ENCODE measurements at regions not wholly inside any gene's neighbourhood (a gene's known extent, or its start where the extent isn't known, plus 50 kb on each side); places are given as distances from the start of the nearest gene placed in this dataset.

GRCh38 chr9:1261266-1261665 is 211.1 kb downstream of the DMRT2 start:
- no peak for DNase-seq (ENCODE audit: low read depth in 4 of 4, low spot score in 2 of 4)

DNA sequence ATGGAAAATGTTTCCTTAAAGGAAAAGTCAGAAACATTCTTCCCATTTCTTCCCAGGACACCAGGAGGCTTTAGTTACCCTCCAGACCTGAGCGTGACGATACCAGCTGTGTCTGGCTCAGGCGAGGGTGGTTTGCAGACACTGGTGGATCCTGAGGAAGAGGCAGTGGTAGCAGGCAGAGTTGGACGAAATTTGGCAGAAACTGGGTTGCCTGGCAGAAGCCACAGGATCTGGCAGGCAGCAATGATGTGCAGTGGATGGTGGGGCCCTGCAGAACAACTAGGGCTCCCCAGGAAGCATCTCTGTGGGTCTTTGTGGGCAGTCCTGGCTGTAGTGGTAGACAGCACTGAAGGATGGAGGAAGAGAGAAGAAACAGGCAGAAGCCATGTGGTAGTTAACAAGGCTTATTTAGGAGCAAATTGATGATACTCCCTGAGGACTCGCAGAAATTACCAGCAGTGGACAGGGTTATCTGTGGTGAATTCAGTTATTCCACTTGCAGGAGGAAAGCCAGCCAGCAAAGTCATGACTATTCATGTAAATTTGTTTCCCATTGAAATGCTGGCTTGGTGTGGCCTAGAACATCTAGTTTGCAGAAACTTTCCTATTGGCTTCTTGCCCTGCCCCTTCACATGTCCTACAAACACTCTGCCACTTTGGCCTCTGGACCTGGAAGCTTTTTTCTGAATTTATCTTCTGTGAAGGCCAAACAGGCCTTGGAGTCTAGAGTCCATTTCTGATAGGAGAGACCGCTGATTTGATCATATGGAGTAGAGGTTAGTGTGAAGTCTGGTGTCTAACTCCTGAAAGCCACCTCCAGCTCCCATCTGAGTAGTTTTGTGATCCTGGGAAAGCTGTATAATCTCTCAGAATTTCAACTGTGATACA is 212.0 kb downstream of the DMRT2 start:
- no peak for DNase-seq (ENCODE audit: low read depth in 4 of 4, low spot score in 2 of 4)

DNA sequence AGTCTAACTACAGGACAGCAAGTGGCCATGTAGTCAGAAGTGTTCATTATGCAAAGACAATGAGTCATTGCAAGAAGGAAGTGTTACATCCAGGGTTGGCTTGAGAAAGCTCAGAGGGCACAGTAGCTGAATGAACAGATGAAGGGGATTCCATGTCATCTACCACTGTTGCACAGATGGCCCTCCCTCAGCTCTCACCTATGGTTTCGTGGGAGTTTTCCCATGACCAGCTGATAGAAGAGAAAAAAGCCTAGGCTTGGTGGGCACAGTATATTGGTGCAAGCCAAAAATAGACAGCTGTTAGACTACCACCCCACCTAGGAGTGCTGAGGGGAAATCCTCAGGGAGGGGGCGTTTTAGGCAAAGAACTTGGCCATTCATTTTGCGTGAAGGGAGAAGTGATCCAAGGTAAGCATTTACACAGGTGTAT is 217.0 kb downstream of the DMRT2 start:
- no peak for DNase-seq (ENCODE audit: low read depth in 4 of 4, low spot score in 2 of 4)

GRCh38 chr9:1267581-1267980 is 217.4 kb downstream of the DMRT2 start:
- no peak for DNase-seq (ENCODE audit: low read depth in 4 of 4, low spot score in 2 of 4)

DNA sequence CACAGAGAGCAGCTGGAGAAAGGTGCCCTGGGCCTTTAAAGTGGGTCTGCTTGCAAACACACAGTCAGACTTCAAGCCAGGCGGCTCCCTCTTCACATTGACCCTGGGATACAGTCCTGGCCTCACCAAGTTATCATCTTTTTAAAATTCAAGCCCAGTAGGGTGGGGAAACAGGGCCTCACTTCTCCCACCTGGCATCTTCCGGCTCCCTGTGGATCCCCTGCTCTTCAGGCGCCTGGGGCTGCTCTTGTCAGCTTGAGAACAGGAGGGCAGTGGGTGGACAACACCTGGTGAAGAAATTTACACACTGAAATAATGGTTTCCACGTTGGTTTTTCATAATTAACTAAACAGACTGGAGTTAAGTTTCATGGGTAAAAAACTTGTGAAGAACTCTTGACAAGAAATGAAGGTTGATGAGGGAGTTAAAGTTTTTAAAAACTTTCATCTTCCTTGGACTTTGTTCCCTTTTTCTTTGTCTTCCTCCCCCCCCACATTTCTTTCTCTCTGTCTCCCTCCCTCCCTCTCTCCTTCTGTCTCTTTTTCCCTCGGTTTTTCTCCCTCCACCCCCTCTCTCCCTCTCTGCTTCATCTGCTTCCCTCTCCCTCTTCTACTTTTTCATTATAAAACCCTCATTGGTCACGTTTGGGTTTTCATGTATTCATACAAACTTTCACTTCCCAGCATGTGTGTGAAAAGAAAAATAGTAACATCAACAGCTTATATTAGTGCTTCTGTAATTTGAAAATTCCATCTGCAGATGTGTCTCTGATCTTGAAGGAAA is 219.6 kb downstream of the DMRT2 start:
- DNase-seq (ENCODE audit: low read depth in 4 of 4, low spot score in 2 of 4), result no peak

DNA sequence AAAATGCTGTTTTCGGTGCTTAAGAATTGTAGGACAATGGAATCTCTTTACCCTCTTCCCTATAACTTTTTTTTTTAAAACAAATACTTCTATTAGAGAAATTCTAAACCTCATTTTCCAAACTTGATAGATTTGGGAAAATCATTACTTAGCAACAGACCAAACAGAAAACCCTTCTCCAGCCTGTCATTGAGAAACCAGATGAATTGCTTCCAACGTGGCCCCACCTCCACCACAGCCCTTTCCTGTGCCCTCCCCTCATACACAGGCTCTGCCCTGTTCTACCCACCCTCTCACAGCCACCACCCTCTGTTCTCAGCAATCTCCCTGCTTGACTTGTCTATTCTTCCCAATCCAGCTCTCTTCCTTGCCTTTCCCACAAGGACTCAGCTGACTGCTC is 221.2 kb downstream of the DMRT2 start:
- no peak for DNase-seq (ENCODE audit: low read depth in 4 of 4, low spot score in 2 of 4)

- DNase-seq (ENCODE audit: low read depth in 4 of 4, low spot score in 2 of 4), result no peak
Measured at GRCh38 chr9:1271786-1272185, 221.6 kb downstream of the DMRT2 start.

DNA sequence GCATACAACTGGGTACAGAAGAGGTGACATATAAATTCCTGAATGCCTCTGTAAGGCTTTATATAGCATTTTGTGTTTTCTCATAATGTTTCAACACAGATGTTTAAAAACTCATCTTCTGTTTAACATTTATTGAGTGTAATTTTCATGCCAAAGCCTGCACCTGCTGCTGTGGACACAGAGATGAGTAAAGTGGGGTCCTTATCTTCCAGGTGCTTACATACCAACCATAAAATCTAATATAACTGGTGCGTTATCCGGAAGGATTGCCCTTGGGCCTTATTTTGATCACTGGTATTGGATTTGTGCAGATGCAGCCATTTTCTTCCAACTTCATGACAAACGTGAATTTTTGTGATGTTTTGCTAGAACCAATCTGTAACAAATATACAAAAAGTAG is 222.3 kb downstream of the DMRT2 start:
- no peak for DNase-seq (ENCODE audit: low read depth in 4 of 4, low spot score in 2 of 4)

DNA sequence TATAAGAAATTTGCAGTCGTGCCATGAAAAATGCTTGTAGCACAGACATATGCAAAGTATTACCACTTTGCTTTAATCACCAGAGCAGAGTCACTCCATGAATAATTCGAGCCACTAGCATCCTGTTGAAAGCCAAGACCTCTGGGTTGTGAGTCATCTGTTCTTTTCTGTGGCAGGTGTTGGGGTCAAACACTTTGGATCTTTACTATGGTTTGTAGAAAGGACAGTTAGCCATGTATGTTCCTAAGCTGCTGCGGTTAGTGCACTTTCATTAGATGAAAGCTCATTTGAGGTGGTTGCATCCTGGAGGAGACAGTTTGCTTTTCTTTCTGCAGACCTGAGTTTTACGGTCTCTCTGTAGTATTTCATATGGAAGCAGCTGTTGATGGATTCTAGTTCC is 223.7 kb downstream of the DMRT2 start:
- no peak for DNase-seq (ENCODE audit: low read depth in 4 of 4, low spot score in 2 of 4)

DNA sequence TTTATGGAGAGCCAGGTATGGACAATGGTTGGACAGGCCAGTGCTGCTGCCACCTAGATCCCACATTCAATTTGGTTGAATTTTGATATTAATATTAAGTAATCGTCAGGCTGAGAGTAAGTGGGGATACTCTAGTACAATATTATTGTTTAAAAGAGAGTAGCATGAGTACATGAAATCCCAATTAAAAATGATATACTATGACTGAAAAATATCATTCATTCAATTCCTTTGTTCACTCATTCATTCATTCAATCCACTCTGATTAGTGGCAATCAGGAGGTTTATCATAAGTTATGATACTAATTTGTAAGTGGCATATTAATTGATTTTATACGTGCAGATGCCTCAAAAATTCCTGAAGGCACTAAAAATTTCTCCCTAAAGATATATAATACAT is 224.2 kb downstream of the DMRT2 start:
- no peak for DNase-seq (ENCODE audit: low read depth in 4 of 4, low spot score in 2 of 4)

- DNase-seq (ENCODE audit: low read depth in 4 of 4, low spot score in 2 of 4), result no peak
Measured at GRCh38 chr9:1276474-1276873, 226.3 kb downstream of the DMRT2 start.

- DNase-seq (ENCODE audit: low read depth in 4 of 4, low spot score in 2 of 4), result no peak
Measured at GRCh38 chr9:1284727-1285126, 234.6 kb downstream of the DMRT2 start.

GRCh38 chr9:1285526-1285925 is 235.4 kb downstream of the DMRT2 start:
- DNase-seq (ENCODE audit: low read depth in 4 of 4, low spot score in 2 of 4), result no peak

DNA sequence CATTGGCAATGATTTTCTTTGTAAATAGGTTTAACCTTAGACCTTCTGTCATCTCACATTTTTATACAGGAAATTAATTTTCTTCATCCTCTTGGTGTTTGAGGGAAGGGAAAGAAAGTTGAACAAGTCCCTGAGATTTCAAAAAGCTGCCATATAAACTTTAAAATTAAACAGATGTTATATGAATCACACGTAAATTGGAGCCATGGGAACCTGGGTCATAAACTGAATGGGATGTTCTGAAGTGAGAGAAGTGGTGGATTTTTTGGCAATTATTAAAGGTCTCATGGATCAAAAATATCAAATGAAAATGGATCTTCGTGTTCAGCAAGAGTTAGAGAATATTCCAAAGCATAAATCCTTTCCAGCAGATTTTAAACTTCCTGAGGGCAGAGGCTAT is 242.2 kb downstream of the DMRT2 start:
- DNase-seq (ENCODE audit: low read depth in 4 of 4, low spot score in 2 of 4), result no peak

DNA sequence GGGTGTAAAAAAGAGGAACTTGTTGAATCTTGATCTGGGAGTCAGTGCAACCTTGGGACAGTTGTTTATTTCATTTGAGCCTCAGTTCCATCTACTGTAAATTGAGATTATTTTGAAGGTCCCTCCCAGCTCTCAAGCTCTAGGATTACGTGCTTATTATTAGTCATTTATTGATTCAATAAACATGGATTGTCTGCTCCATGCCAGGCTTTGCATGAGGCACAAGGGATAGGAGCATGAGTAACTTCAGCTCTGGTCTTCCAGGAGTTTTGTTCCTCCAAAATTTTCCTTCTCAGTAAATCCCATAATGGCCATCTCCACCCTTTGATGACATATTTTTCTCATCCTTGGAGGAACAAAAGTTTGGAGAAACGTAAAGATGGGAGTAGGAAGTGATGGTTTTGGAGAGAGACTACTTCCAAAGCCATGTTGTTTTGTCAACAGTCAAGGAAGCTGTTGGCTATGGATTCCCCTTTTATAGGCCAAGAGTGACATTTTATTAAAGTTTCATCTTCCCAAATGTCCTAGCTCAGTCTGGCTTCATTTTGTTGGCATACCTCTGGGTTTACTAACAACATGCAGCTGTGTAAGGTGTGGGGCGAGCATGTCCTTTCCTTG is 244.6 kb downstream of the DMRT2 start:
- no peak for DNase-seq (ENCODE audit: low read depth in 4 of 4, low spot score in 2 of 4)

GRCh38 chr9:1296331-1296730 is 246.2 kb downstream of the DMRT2 start:
- no peak for DNase-seq (ENCODE audit: low read depth in 4 of 4, low spot score in 2 of 4)

GRCh38 chr9:1298046-1298445 is 247.9 kb downstream of the DMRT2 start:
- DNase-seq (ENCODE audit: low read depth in 4 of 4, low spot score in 2 of 4), result no peak

DNA sequence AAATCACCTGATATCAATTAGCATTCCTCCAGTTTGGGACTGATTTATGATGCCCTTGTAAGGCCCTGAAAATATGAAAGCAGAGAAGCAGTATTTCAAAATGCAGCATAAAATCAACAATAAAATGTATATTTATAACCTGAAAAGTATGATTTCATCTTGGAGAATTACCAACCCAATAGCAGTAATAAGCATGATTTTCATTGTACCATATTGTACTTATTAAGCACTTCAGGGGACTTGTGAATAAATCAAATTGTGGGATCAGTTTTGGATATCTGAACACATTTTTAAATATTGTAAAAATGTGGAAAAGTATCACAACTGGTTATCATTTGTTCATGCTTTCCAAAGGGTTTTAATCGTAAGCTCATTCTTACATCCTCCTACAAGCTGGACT is 250.8 kb downstream of the DMRT2 start:
- no peak for DNase-seq (ENCODE audit: low read depth in 4 of 4, low spot score in 2 of 4)

DNA sequence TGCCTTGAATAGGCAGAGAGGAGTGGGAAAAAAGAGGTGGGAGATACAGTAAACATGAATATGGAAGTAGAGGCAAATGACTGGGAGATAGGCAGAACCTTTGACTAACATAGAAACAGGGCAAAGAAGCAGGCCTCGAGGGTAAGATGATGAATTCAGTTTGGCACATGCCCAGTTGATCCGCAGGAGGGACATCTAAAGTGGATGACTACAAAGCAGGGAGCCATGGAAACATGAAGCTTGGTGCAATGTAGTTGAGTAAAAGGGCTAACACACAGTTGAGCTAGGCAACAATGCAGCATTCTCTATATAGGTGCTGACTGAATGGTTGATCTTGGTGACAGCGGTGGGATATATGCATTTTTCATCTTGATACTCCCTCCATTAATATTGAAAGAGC is 253.8 kb downstream of the DMRT2 start:
- DNase-seq (ENCODE audit: low read depth in 4 of 4, low spot score in 2 of 4), result no peak

GRCh38 chr9:1311462-1312042 is 261.4 kb downstream of the DMRT2 start:
- DNase-seq (ENCODE audit: low read depth in 4 of 4, low spot score in 2 of 4), result no peak

- no peak for DNase-seq (ENCODE audit: low read depth in 4 of 4, low spot score in 2 of 4)
Measured at GRCh38 chr9:1319436-1319835, 269.3 kb downstream of the DMRT2 start.
